HCEC 1CT (cell line): ENCODE measurements at regions not wholly inside any gene's neighbourhood (a gene's known extent, or its start where the extent isn't known, plus 50 kb on each side); places are given as distances from the start of the nearest gene placed in this dataset.
A peak's percentile ranks its signal among the peaks of the same experiment; 100 is the strongest.
"Not testable (repeated sequence)": the region's sequence is repeated elsewhere in the genome, so short reads cannot be mapped to it uniquely, and the experiment has no call there.

Experiments
- DNase-seq: peaks from one replicate; pipeline ENCODE4 v3.0.0-alpha.2; 2017

DNA sequence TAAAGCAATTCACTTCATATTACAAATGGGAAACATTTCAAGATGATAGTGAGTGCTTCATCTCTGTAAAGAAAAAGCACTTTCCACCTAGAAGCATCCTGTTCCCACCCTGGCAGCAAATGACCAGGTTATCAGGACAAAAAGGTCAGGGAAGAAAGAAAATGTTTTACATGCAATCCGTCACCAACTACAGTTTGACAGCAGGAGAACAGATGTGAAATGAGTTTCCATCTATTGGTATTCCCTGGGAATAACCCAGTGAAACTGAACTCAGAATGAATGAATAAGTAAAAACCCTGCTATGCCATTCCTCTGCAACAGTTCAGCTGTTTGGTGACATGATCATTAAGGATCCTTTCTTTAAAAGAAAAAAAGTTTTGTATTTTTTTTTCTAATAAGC, 67.6 kb downstream of the HTR1A start:
- DNase-seq: no peak

DNA sequence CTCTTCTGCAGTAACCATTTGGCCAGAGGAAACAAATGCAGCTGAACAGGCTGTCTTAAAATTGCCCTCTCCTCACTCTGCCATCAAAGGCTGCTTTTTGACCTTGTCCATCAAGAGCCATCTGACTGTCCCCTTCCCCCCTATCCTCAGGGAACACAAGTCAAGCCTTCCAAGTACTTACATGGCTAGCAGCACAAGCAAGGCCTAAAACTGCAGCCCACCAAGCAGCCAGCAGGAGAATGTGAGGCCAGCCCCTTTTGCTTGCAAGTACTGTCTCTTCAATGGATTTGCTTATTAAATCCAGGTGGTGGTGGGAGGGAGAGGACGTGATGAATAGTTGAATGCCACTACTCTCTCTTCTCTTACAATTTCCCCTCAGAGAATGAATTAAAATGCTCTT, 83.5 kb downstream of the HTR1A start:
- DNase-seq: no peak

DNA sequence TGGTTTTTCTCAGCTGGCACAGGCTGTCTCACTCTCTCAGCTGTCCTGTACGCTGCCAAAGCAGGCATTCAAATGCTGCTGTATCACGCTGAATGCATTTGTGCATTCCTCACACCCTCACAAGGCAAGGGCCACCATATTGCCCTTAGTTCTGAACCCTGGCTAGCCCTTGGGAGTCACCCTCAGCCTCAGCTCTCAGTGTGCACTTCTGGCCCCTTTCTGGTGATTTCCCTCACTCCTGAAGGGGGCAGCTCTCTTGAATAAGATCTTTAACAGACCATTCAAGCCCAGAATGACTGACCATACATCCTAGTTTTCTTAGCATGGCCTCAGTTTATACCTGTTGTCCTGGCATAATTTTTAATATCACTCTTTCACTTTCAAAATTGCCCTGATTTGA, 84.3 kb downstream of the HTR1A start:
- DNase-seq: no peak

DNA sequence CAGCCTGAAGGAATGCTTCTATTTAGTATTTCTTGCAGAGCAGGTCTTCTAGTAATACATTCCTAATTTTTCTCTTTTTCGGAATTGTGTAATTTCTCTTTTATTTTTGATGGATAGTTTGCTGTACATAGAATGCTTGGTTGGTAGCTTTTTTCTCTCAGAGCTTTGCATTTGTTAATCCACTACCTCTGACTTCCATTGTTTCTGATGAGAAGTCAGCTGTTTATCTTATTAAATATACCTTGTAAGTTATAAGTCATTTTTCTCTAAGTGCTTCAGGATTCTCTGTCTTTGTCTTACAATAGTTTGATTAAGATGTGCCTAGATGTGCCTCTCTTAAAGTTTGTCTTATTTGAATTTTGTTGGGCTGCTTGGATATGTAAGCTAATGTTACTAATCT, 101.9 kb downstream of the HTR1A start:
- no peak for DNase-seq

DNA sequence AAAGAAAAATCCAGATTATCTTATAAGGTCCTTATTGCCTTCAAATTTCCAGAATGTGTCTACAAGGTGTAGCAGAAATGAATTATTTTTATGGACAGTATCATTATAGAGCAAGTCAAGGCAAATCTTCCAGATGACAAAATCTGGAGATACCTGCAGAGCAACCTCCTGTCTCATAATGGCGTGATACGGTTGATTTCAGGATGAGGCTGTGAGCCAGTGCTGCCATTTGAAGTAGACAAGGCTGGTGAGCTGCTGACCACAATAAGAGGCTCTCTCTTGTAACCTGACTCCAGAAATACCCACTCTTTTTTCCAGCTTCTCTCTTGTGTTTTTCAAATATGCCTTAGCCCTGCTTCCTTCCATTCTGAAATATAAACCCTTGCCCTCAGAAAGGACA, 108.2 kb downstream of the HTR1A start:
- no peak for DNase-seq

DNA sequence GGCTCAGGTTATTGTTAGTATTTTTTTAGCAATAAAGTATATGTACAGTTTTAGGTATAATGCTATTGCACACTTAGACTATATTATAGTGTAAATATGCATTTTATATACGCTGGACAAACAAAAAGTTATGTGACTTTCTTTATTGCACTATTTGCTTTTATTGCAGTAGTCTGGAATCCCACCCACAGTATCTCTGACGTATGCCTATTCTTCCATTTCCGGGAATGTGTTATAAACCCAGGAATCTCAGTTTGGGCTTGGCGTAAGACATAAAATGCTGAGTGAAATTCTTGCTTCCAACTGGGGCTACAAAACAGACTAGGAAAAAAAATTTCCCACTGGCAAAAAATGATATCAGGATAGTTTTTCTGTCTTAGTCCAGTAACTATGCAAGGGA, 119.1 kb downstream of the HTR1A start:
- no peak for DNase-seq

DNA sequence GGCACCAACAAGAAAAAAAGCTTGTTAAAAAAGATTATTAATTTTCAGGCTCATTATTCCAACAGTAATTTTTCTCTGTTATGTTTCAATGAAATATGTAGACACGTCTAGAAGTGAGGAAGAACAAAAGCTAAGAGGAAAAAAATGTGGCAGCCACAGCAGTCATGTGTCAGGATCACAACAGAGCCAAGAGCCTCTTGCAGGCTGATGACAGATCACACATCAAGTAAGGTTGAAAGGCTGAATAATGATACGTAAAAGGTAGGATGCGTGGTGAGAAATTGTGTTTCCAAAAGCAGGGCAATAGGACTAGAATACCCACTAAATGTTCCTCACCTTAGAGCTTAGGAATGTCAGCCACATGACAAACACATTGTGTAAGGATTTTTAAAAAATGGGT, 124.8 kb downstream of the HTR1A start:
- DNase-seq: no peak

DNA sequence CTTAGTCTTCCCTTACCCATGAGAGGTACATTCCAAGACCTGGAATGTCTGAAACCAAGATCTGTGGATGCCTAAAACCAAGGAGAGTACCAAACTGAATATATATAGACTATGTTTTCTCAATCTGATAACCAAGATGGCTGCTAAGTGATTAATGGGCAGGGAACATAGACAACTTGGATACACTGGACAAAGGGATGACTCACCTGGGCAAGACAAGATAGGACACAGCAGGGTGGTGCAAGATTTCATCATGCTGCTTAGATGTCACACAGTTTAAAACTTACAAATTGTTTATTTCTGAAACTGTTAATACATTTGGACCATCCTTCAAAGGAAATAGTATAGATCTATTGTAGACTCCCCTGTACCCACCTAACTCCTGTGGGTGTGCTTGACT, 130.9 kb downstream of the HTR1A start:
- DNase-seq: no peak

DNA sequence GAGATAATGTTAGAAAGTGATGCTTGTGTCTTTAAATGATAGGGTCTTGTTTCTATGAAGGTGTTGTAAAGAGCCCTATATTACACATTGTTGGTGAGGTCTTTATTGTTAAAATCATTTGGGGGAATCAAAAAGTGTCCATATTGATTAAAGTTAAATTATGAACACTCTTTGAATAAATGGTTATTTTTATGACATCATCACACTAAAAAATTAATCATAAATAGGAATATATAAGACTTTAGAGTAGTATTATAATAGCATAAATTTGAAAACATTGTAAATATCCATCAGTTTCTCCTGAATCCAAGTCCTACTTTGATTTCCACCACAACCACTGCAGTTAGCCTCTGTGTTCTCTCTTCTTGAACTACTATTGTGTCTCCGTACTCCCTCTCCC, 136.3 kb downstream of the HTR1A start:
- no peak for DNase-seq

DNA sequence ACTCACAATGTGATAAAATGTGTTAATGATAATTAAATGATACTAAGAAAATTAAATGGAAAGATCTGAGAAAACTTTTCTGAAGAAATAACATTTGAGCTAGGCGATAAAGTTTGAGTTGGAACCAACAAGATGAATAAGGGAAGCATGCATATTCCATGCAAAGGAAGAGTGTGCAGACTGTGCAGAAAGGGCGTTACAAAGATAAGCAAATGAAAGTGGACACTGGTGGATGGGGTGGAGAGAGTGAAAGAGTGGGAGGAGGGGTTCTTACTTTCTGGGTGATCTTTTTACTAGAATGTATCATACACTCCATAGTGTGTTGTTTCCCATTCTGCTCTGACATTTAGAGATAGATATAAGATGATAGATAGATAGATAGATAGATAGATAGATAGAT, 138.7 kb downstream of the HTR1A start:
- no peak for DNase-seq

DNA sequence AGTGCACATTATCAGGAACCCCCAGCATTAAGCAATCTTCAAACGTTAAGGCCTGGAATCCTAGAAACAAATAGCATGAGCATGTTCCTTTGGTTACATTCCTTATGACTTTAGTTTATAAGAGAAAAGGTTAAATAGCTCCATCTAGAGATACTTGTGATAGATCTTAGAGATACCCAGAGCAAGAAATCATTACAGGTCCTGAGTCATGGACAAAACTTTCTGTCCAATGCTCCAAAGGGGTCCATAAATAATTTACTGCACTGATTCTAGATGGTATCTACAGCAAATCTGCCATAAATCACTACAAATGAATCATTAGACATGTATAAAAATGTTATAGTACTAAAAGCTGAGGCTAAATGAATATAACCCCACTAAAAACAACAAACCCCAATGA, 139.6 kb downstream of the HTR1A start:
- DNase-seq: no peak

DNA sequence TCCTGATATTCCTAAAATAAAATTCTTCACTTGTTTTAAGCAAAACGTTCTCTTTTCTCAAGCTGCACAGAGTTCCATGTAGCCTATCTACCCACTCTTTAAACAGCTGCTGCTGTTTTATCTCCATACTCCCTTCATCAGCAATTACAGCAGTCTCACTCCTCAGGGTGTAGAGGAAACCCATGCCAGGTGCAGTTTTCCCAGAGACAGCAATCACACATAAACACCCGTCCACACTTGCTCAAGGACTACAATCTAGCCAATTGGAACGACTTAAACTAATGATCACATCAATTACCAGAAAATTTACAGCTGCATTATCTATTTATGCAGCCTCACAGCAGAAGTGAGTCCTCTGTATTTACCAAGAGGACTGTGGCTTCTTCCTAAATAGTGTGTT, 141.7 kb downstream of the HTR1A start:
- no peak for DNase-seq

DNA sequence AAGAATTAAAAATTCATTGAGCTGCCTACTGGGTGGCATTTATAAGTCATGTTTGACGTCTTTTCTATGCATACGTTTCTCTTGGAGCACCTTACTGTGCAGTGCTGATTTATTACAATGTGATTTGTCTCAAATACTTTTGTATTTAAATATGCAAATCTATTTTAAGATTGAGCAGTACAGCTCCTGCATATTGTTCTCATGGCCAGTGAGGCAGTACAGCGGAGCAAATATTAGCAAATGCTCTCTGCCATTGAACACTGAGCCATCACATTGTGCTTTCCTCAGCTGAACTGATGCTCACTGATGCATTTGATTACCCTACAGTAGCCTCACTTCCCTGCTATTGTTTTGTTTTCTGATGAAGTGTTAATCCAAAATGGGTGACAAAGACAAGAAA, 149.6 kb downstream of the HTR1A start:
- no peak for DNase-seq

DNA sequence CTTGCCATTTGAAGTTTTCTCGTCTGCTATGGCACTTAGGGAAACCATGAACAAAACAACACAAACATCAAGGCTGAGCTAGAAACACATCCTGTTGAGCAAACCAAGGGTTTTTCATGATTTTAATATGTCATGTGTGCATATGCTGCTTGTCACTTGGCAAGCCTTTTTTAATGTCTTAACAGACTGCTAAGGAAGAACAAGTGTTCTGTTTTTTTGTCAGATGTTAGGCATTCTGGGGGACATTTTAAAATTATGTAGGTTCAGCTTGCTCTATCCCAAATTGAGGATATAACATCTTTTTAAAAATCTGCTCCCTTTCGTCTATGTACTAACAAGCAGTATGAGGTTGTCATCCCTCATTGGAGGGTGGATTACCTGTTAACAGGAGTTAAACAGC, 150.3 kb downstream of the HTR1A start:
- no peak for DNase-seq

DNA sequence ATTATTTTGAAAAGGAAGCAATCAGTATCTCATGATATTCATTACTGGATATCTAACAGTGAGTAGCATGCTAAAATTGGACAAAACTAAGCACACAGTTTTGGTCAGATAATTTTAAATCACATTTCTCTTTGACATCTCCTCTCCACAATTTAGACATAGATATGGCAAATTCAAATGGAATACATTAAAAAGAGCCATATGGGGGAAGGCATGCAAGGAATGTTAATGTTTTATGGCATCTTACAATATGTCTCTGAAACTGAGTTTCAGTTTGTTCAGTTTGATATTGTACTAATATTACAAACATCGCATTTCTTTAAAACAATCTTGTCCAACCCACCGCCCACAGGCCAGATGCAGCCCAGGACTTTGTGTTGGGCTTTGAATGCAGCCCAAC, 151.0 kb downstream of the HTR1A start:
- no peak for DNase-seq

DNA sequence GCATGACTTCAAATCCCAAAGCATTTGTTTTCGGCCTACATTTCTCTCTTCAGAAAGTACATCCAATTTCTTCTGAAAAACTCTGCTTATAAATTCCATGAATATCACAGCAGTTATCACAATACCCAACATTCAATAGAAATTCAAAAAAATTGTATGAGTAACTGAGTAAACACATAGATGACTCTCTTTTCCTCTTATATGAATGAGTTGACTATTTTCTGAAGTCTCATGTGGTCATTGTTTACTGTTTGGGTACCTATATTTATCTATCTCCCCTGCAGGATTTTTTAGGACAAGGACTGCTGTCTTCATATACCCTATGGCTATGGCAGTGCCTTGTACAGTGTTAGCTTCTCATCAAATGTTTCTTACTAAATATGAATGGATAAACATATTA, 157.1 kb downstream of the HTR1A start:
- no peak for DNase-seq

DNA sequence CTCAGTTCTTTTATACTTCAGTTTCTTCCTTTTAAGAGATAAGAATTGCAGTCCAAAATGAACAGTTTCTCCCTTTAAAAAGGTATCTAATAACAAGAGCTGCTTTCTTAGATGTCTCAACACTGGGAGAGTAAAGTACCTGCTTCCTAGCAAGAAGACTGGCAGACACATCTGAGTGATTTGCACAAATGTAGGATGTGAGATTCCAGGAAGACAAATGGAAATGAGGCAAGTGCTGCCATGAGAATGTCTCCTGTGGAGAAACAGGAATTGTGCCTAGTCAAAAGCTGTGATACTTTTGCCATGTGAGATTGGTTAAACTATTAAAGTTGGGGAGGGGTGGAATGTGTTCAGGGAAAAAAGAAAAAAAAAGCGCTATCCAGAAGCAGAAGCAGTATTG, 159.1 kb downstream of the HTR1A start:
- no peak for DNase-seq

DNA sequence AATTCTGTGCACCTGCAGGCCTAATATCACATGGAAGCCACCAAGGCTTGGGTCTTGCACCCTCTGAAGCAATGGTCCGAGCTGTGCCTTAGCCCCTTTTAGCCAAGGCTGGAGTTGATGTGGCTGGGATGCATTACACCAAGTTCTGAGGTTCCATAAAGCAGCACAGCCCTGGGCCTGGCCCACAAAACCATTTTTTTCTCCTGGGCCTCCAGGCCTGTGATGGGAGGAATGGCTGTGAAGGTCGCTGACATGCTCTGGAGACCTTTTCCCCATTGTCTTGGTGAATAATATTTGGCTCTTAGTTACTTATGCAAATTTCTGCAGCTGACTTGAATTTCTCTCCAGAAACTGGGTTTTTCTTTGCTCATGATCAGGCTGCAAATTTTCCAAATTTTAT, 167.3 kb downstream of the HTR1A start:
- no peak for DNase-seq

DNA sequence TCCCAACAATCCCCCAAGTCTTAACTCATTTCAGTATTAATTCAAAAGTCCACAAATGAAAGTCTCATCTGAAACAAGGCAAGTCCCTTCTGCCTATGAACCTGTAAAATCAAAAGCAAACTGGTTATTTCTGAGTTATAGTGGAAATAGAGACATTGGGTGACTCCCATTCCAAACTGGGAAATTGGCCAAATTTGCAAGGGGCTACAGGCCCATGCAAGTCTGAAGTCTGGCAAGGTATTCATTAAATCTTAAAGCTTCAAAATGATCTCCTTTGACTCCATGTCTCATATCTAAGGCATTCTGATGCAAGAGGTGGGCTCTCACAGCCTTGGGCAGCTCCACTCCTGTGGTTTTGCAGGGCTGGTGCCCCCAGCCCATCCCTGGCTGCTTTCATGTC, 167.9 kb downstream of the HTR1A start:
- no peak for DNase-seq

DNA sequence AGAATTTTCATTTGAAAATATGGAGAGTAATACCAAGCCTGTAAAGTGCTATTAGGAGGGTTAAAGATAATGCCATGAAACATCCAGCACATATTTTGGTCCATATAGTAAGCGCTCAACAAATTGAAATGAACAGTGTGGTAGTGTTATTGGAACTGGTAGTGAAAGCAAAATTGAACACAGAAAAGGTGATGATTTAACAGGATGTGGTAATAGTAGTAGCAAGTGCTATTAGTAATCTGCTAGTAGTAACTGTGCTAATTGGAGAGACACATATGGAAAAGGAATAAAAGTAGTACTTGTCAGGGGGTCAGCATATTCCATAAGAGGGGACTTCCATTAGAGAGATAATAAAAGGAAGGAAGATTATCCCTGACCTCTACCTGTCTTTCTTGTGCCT, 187.3 kb downstream of the HTR1A start:
- no peak for DNase-seq

DNA sequence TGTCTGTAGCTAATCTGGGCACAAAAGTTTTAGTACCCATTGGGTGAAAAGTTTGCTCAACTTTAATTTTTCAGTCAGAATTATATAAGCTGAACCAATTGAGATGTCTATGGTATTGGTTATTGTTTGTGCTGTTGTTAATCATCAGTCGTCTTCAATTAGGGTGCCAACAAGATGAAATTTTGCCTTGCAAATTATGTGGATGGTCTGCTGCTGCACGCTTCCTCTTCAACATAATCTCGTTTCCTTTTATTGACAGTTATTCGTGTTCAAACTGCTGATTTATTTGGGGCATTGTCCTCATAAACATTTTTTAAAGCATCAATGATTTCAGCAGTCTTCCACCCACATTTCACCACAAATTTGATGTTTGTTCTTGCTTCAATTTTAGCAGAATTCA, 194.0 kb downstream of the HTR1A start:
- DNase-seq: no peak

DNA sequence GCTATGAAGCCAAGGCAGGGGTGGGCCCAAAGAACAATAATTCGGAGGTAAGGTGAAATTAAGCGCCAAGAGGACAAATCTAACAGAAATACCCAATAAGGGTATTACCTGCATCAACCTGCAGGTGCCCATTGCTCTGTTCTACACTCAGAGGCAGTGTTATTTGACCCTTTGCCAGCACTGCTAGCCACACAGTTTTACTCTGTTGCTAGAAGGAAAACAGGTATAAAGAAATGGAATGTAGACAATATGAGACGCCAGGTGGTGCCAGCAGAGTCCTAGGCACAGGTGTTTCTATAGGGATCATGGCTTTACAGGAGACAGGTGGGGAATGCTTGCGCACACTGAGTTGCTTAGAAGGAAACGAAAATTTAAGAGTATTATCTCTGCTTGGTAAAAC, 201.3 kb downstream of the HTR1A start:
- DNase-seq: no peak

DNA sequence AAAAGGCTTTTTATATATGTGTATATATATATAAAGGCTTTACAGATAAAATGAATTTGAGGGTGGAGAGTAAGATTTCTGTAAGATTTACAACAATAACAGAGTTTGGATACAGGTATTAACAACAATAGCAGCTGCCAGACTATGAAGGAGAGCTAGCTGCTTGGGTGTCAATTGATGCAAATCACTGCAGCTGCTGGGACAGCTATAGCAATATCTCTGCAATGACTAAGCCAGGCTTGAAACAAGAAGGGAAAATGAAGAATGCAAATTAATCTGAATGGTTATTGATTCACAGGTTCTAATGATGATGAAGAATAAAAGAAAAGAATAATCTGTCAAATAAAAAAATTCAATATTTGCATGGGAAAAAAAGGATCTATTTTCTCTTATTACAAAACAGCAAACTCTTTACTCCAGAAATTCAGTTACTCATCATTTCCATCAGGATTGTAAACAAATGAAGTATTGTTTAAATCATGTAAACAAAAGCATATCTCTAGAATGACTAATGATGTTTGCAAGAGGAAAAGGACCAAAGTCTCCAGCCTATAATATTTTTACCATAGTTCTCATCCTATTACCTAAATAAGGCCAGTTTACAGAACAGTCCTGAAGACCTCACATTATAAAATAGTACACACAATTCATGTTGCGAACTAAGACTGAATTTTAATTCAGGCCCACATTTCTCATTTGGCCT, 219.0 kb downstream of the HTR1A start:
- peak; percentile 6 for DNase-seq

DNA sequence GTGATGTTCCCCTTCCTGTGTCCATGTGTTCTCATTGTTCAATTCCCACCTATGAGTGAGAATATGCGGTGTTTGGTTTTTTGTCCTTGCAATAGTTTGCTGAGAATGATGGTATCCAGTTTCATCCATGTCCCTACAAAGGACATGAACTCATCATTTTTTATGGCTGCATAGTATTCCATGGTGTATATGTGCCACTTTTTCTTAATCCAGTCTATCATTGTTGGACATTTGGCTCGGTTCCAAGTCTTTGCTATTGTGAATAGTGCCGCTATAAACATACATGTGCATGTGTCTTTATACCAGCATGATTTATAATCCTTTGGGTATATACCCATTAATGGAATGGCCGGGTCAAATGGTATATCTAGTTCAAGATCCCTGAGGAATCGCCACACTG, 229.4 kb downstream of the HTR1A start:
- not testable (repeated sequence) for DNase-seq

DNA sequence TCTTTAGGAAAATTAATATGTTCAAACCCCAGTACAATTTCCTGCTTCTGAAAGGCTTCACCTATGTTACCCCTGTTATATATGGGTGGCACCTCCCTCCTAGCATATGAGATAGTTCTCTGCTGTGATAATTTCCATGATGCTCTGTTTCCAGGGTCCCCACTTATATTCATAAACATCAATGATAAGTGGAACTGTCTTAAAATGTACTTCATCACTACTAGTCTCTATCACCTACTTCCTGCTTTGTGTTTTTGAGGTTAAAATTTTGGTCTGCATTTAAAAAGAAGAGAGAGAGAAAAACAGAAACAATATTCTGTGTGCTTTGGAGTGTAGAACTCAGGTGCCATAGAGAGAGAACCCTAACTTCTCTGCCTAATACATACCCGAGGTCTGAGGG, 234.7 kb downstream of the HTR1A start:
- no peak for DNase-seq

DNA sequence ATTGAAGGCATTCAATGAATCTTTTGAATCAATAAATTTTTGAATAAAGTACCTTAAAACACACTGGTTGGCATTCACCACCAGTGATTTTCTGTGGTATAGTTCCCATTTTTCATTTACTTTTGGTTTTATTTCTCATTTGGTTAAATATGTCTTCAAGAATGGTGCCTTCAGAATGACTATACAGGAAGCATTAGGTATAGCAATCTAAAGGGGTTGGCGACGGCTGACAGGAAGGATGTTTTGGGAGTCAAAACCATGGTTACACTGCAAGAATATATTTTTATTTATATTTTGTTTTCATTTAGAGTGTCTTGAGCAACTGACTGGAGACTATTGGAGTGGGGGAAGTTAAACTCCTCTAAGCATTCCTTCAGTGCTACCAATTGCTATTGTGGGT, 235.7 kb downstream of the HTR1A start:
- no peak for DNase-seq
